ENCODE measurements at regions not wholly inside any gene's neighbourhood (a gene's known extent, or its start where the extent isn't known, plus 50 kb on each side); places are given as distances from the start of the nearest gene placed in this dataset.

GRCh38 chr3:107953722-107954121 is 137.1 kb downstream of the CD47 start:
- Histone ChIP-seq H3K27me3 (no peaks in the 10 kb centered on the region), H3K36me3 (no peaks in the 10 kb centered on the region), H3K27ac (no peak overlapping the region), H3K9me3 (no peaks in the 10 kb centered on the region), H3K4me3 (no peak overlapping the region), H3K4me1 (peaks cover 4 to 14% (median 9%) of the 10 kb centered on the region in 4 donors)
- intact Hi-C loops (cut with DNase I; ENCODE audit: low total_unique reads) = loop anchor here (10.0 kb wide), 1 partner anchor 131 kb away; no protein-coding TSS in a partner anchor
- no peak for TF ChIP-seq EP300 (IDR thresholded peaks at IDR 0.05; ENCODE audit: low read depth)
- no peak for TF ChIP-seq POLR2AphosphoS5 (IDR thresholded peaks at IDR 0.05)
- no peak for TF ChIP-seq CTCF (IDR thresholded peaks at IDR 0.05)
- 50% methylated on average over 3 of the region's 3 CpGs; no CpG with 5 or more reads in 1 of the 2 donors for WGBS, 2 donors (ENCODE audit: low coverage in 1 of 2)
- in situ Hi-C loops (cut with MboI; ENCODE audit: low pct_ligation_motif_present in 1 of 4, low pct_unique_long_range_greater_than_20kb in 1 of 4, low sequenced_read_pairs in 3 of 4) = no loop called here
- DNase-seq = no peak

GRCh38 chr3:107951126-107951525 is 139.7 kb downstream of the CD47 start:
- 57 to 68% methylated on average over 2 of the region's 2 CpGs for WGBS, 2 donors (ENCODE audit: low coverage in 1 of 2)
- Histone ChIP-seq H3K4me3 (no peak overlapping the region), H3K27me3 (no peaks in the 10 kb centered on the region), H3K27ac (no peak overlapping the region), H3K36me3 (no peaks in the 10 kb centered on the region), H3K4me1 (no peaks in the 10 kb centered on the region), H3K9me3 (no peaks in the 10 kb centered on the region)
- intact Hi-C loops (cut with DNase I; ENCODE audit: low total_unique reads) (loop anchor here (10.0 kb wide), 1 partner anchor 134 kb away; no protein-coding TSS in a partner anchor), in situ Hi-C loops (cut with MboI; ENCODE audit: low pct_ligation_motif_present in 1 of 4, low pct_unique_long_range_greater_than_20kb in 1 of 4, low sequenced_read_pairs in 3 of 4) (no loop called here)
- no peak for DNase-seq
- no peak for TF ChIP-seq EP300 (IDR thresholded peaks at IDR 0.05; ENCODE audit: low read depth)
- TF ChIP-seq POLR2A (IDR thresholded peaks at IDR 0.05) = no peak
- TF ChIP-seq POLR2AphosphoS5 (IDR thresholded peaks at IDR 0.05) = no peak
- TF ChIP-seq CTCF (IDR thresholded peaks at IDR 0.05) = no peak

- no peak overlapping the region for H3K4me3 ChIP-seq
- H3K9me3 ChIP-seq = no peaks in the 10 kb centered on the region
- no peaks in the 10 kb centered on the region for H3K36me3 ChIP-seq
- no peaks in the 10 kb centered on the region for H3K4me1 ChIP-seq
- no peak for TF ChIP-seq POLR2A (IDR thresholded peaks at IDR 0.05)
- no peaks in the 10 kb centered on the region for H3K27me3 ChIP-seq
- intact Hi-C loops (cut with DNase I; ENCODE audit: low total_unique reads) (loop anchor here (10.0 kb wide), 1 partner anchor 134 kb away; no protein-coding TSS in a partner anchor), in situ Hi-C loops (cut with MboI; ENCODE audit: low pct_ligation_motif_present in 1 of 4, low pct_unique_long_range_greater_than_20kb in 1 of 4, low sequenced_read_pairs in 3 of 4) (no loop called here)
- H3K27ac ChIP-seq = no peak overlapping the region
- 92 to 100% methylated on average over 1 to 2 of the region's 2 CpGs for WGBS, 2 donors (ENCODE audit: low coverage in 1 of 2)
- DNase-seq = no peak
Observed at GRCh38 chr3:107950417-107950816, 140.4 kb downstream of the CD47 start.

- no peaks in the 10 kb centered on the region for H3K36me3 ChIP-seq
- no peaks in the 10 kb centered on the region for H3K4me1 ChIP-seq
- intact Hi-C loops (cut with DNase I; ENCODE audit: low total_unique reads) = no loop called here
- WGBS, 2 donors (ENCODE audit: low coverage in 1 of 2) = 92 to 100% methylated on average over 3 of the region's 3 CpGs
- DNase-seq = no peak
- no peak for TF ChIP-seq EP300 (IDR thresholded peaks at IDR 0.05; ENCODE audit: low read depth)
- TF ChIP-seq CTCF (IDR thresholded peaks at IDR 0.05) = no peak
- no peak for TF ChIP-seq POLR2A (IDR thresholded peaks at IDR 0.05)
- no peak for TF ChIP-seq POLR2AphosphoS5 (IDR thresholded peaks at IDR 0.05)
- H3K4me3 ChIP-seq = no peak overlapping the region
- H3K9me3 ChIP-seq = no peaks in the 10 kb centered on the region
- no peak overlapping the region for H3K27ac ChIP-seq
- H3K27me3 ChIP-seq = no peaks in the 10 kb centered on the region
- in situ Hi-C loops (cut with MboI; ENCODE audit: low pct_ligation_motif_present in 1 of 4, low pct_unique_long_range_greater_than_20kb in 1 of 4, low sequenced_read_pairs in 3 of 4) = loop anchor here in 1 of 4 donors (25.0 kb wide), 2 partner anchors 138 to 263 kb away; partner anchors contain the start of genes CD47 and IFT57
Observed at GRCh38 chr3:107949394-107949970, 141.3 kb downstream of the CD47 start.

GRCh38 chr3:107947203-107947602 is 143.6 kb downstream of the CD47 start:
- no peaks in the 10 kb centered on the region for H3K27me3 ChIP-seq
- H3K27ac ChIP-seq = no peak overlapping the region
- TF ChIP-seq POLR2AphosphoS5 (IDR thresholded peaks at IDR 0.05) (no peak), EP300 (IDR thresholded peaks at IDR 0.05; ENCODE audit: low read depth) (no peak), POLR2A (IDR thresholded peaks at IDR 0.05) (no peak), CTCF (IDR thresholded peaks at IDR 0.05) (no peak)
- in situ Hi-C loops (cut with MboI; ENCODE audit: low pct_ligation_motif_present in 1 of 4, low pct_unique_long_range_greater_than_20kb in 1 of 4, low sequenced_read_pairs in 3 of 4) = loop anchor here in 1 of 4 donors (25.0 kb wide), 2 partner anchors 140 to 265 kb away; partner anchors contain the start of genes CD47 and IFT57
- no peak overlapping the region for H3K4me3 ChIP-seq
- H3K9me3 ChIP-seq = no peaks in the 10 kb centered on the region
- intact Hi-C loops (cut with DNase I; ENCODE audit: low total_unique reads) = no loop called here
- no peaks in the 10 kb centered on the region for H3K4me1 ChIP-seq
- H3K36me3 ChIP-seq = no peaks in the 10 kb centered on the region
- no peak for DNase-seq

Data from transverse colon (tissue), 4 donors.